Limb (tissue), 2 donors: ENCODE measurements at regions not wholly inside any gene's neighbourhood (a gene's known extent, or its start where the extent isn't known, plus 50 kb on each side); places are given as distances from the start of the nearest gene placed in this dataset.

Experiments used
- DNase-seq, 2 donors: peaks; one replicate each; pipeline ENCODE4 v3.0.0-alpha.2; 2016; ENCODE audit errors: extremely low spot score in 2 of 2

DNA sequence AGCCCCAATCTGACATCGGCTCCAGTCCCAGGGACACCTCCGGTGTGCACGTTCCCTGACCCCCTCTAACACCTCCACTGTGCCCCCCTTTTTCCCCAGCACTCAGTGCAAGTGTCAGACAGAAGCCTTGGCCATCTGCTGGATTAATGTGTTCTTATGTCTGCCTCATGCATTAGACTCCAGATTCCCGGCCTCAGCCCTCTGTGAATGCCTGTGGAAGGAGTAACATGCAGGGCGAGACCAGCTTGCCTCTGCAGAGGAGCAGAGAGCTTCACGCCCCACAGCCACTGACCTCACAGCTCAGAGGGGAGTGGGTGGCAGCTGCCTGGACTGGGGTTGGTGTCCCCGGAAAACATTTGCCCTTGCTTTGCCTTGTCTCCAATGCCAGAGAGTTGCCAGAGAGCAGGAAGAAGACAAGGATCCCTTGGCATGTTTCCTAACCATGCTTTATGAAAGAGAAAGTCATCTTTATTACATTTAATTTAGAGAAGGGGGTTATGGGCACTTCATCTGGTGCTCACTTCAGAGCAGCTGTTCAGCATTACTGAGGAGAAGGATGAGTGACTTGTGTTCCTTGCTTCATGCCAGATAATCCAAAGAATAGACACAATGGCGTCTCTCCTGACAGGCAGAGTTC lies 91.6 kb upstream of the CXCL12 start:
- no peak for DNase-seq

GRCh38 chr10:44477046-44477425 lies 92.1 kb upstream of the CXCL12 start:
- no peak for DNase-seq

GRCh38 chr10:44478040-44478439 lies 93.1 kb upstream of the CXCL12 start:
- DNase-seq, result no peak

- DNase-seq, result no peak
Observed at GRCh38 chr10:44478876-44479705, 94.2 kb upstream of the CXCL12 start.

- DNase-seq, result no peak
Observed at GRCh38 chr10:44492678-44493077, 107.8 kb upstream of the CXCL12 start.

DNA sequence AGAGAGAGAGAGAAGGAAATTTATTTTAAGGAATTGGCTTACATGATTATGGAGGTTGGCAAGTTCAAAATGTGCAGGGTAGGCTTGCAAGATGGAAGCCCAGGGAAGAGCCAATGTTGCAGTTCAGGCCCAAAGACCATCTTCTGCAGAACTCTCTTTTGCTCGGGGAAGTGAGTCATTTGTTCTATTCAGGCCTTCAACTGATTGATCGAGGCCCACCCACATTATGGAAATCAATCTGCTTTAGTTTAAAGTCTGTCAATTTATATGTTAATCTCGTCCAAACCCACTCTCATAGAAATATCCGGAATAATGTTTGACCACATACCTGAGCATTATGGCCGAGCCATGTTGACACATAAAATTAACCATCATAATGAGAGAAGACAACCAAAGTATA lies 113.3 kb upstream of the CXCL12 start:
- DNase-seq, result no peak

- no peak for DNase-seq
Observed at GRCh38 chr10:44500451-44500850, 115.6 kb upstream of the CXCL12 start.

DNA sequence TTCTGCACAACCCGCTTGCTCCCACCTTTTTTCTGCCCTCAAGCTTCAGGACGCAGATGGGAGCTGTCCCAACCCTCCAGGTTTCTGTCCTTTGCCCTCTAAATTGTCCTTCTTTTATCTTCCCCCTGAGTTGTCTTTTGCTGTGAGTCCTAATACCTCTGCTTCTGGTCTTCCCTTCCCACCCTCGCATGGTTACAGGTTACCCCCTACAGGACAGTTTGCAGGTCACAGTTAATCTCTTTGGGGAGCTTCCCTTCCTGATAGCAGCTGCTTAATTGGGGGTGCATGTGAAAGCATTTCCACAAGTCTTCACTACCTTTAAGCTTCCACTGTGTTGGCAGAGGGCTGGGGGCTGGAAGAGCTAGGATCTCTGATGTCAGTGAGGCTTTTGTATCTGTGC lies 121.5 kb upstream of the CXCL12 start:
- no peak for DNase-seq

GRCh38 chr10:44510379-44511115 lies 125.7 kb upstream of the CXCL12 start:
- no peak for DNase-seq

- DNase-seq, result no peak
Observed at GRCh38 chr10:44511166-44511565, 126.3 kb upstream of the CXCL12 start.

DNA sequence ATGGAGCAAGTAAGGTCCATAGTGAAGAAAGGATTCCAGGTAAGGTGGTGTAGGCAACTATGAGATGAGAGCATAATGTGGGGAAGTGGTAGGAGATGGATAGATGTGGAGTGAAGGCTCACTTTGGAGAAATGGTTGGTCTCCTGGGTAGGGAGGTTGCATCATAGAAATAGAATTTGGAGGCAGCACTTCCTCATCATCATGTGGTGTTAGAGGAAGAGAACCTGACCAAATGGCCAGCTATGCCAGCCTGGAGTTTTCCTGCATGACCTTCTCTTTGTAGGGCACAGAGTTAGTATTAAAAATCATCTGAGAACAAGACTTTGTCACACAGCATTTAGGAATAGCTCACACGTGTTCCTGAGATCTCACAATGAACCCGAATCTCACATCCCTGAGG lies 126.7 kb upstream of the CXCL12 start:
- no peak for DNase-seq

DNA sequence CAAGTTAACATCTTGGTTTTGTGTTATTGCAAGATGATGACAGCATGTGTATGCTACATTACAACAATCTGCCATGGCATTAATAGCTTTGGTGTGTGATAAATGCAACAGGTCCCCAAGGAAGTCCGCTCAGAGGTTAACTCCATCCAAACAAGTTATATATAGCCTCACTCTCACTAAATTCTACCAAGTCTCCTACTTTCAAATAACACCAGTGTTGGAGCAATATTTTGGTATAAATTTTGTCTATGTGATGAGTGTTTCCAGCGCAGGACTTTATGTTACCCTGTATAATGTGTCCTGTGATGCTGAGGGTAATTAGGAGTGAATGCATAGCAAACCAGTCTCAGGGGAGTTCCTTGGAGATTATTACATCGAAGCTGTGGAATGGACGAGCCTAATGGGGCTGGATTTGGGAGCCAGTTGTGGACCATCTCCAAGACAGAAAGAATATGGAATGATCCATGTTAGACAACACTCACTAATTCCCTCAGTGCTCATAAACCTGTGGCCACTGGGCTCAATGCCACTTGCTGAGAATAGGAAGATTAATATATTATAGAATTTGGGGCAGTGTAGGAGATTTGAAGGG lies 127.6 kb upstream of the CXCL12 start:
- peak in 1 of 2 donors; percentile 87 for DNase-seq

GRCh38 chr10:44513591-44513990 lies 128.7 kb upstream of the CXCL12 start:
- DNase-seq, result no peak

DNA sequence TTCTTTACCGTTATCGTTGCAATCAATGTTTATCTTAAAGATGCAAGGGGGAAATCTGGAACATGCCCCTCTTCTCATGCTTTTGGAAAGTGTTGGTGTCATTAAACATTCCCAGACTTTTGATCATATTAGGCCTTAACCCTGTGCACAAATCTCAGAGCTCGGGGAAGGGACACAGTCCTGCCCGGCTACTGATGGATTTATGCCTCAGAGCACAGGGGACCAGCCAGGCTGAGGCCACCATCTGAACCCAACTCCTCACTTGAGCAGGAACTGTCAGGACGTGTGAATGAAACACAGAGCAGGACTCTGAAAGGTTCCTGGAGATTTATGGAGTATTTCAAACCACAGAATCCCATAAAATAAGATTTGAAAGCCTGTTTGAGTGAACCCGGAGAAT lies 132.0 kb upstream of the CXCL12 start:
- DNase-seq, result no peak

GRCh38 chr10:44517635-44518034 lies 132.7 kb upstream of the CXCL12 start:
- no peak for DNase-seq

- DNase-seq, result no peak
Observed at GRCh38 chr10:44519361-44519760, 134.5 kb upstream of the CXCL12 start.

DNA sequence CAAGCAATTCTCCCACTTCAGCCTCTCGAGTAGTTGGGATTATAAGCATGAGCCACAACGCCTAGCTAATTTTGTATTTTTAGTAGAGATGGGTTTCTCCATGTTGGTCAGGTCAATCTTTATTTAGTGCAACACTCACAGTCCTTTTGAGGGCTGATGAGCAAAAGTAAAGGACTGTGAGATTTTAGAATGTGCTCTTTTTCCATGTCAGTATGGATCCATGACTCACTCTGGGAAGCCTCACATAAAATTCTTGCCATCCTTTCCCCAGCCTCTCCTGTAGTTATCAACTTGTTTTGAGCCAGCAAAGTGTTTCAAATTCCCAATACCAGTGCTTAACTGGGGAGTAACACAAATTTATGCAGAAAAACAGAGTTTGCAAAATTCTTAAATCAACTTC lies 135.8 kb upstream of the CXCL12 start:
- DNase-seq, result no peak

DNA sequence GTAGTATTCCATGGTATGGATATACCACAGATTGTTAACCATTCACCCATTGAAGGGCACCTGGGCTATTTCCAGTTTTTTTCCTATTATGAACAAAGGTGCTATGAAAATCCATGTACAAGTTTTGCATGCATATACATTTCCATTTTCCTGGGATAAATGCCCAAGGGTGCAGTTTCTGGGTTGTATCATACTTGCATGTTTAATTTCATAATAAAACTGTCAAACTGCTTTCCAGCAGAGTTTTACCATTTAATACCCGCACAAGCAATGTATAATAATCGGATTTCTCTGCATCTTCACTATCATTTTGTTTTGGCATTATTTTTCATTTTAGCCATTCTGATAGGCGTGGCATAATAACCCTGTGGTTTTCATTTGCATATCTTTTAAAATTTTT lies 154.3 kb upstream of the CXCL12 start:
- DNase-seq, result no peak

- DNase-seq, result no peak
Observed at GRCh38 chr10:44552726-44553125, 167.8 kb upstream of the CXCL12 start.

GRCh38 chr10:44557596-44558191 lies 172.8 kb upstream of the CXCL12 start:
- DNase-seq, result no peak

- no peak for DNase-seq
Observed at GRCh38 chr10:44558521-44558920, 173.6 kb upstream of the CXCL12 start.

- DNase-seq, result no peak
Observed at GRCh38 chr10:44564361-44564760, 179.5 kb upstream of the CXCL12 start.
